Loucy (cell line): ENCODE measurements at regions not wholly inside any gene's neighbourhood (a gene's known extent, or its start where the extent isn't known, plus 50 kb on each side); places are given as distances from the start of the nearest gene placed in this dataset.

Source experiments
- H2AFZ ChIP-seq: fragments of 200-600 bp; sonication (generic); 2 replicates; pipeline ENCODE4 v1.6.0; 2016; ENCODE audit warnings: antibody characterized with exemption, mild to moderate bottlenecking, low read length, moderate library complexity
- H3F3A ChIP-seq: fragments of 200-600 bp; 2 replicates; pipeline ENCODE4 v1.6.0; 2016; ENCODE audit warnings: antibody characterized with exemption, low read depth, mild to moderate bottlenecking
- H3K27me3 ChIP-seq: fragments of 200-600 bp; sonication (generic); 2 replicates; pipeline ENCODE4 v1.6.1; 2014; ENCODE audit warnings: low read length, mild to moderate bottlenecking; ENCODE audit not compliant: insufficient read depth, poor library complexity, severe bottlenecking
- H3K36me3 ChIP-seq: fragments of 200-600 bp; sonication (generic); 2 replicates; pipeline ENCODE4 v1.6.1; 2016; ENCODE audit warnings: low read length; ENCODE audit not compliant: insufficient read depth
- H3K4me1 ChIP-seq: fragments of 200-600 bp; sonication (generic); 2 replicates; pipeline ENCODE4 v1.5.1; 2014; ENCODE audit warnings: low read length, mild to moderate bottlenecking; ENCODE audit not compliant: insufficient read depth, poor library complexity, severe bottlenecking
- H3K4me2 ChIP-seq: fragments of 200-600 bp; sonication (generic); 2 replicates; pipeline ENCODE4 v1.6.0; 2014; ENCODE audit warnings: antibody characterized with exemption, low read length, low read depth, mild to moderate bottlenecking; ENCODE audit not compliant: poor library complexity, severe bottlenecking
- H3K4me3 ChIP-seq: fragments of 200-600 bp; sonication (generic); 2 replicates; pipeline ENCODE4 v1.5.1; 2014; ENCODE audit warnings: low read length, mild to moderate bottlenecking, mixed read lengths; ENCODE audit not compliant: poor library complexity, severe bottlenecking
- H3K79me2 ChIP-seq: fragments of 200-600 bp; sonication (generic); 2 replicates; pipeline ENCODE4 v1.6.1; 2014; ENCODE audit warnings: low read length; ENCODE audit not compliant: insufficient read depth
- H3K9ac ChIP-seq: fragments of 200-600 bp; sonication (generic); 2 replicates; pipeline ENCODE4 v1.6.0; 2014; ENCODE audit warnings: mild to moderate bottlenecking, low read depth, low read length, moderate library complexity; ENCODE audit not compliant: poor library complexity, severe bottlenecking
- H3K9me2 ChIP-seq: fragments of 200-600 bp; sonication (generic); replicated peaks from 2 replicates; pipeline ENCODE4 v1.6.1; 2016; ENCODE audit warnings: low read depth, low read length, mixed read lengths
- H3K9me3 ChIP-seq: fragments of 200-600 bp; sonication (generic); 2 replicates; pipeline ENCODE4 v1.6.1; 2014; ENCODE audit warnings: mild to moderate bottlenecking, antibody characterized with exemption, low read length, low read depth; ENCODE audit not compliant: insufficient read depth
- H4K20me1 ChIP-seq: fragments of 200-600 bp; sonication (generic); 2 replicates; pipeline ENCODE4 v1.6.0; 2014; ENCODE audit warnings: antibody characterized with exemption, low read length, mild to moderate bottlenecking; ENCODE audit not compliant: insufficient read depth, poor library complexity, severe bottlenecking
- CTCF ChIP-seq: fragments of 200-600 bp; sonication (generic); conservative IDR thresholded peaks from 2 replicates; pipeline ENCODE4 v1.5.1; 2014; ENCODE audit warnings: mild to moderate bottlenecking, antibody characterized with exemption, low read length
- EZH2phosphoT487 ChIP-seq: fragments of 200-600 bp; IDR thresholded peaks from 2 replicates; pipeline ENCODE4 v1.6.1; 2018; ENCODE audit warnings: antibody characterized with exemption, mild to moderate bottlenecking, moderate library complexity, borderline replicate concordance

- no peaks in the 10 kb centered on the region for H3K9me2 ChIP-seq
- TF ChIP-seq CTCF, result no peak
- no peaks in the 10 kb centered on the region for H3K9me3 ChIP-seq
- no peak overlapping the region for H3K4me3 ChIP-seq
- no peaks in the 10 kb centered on the region for H3K36me3 ChIP-seq
- H3K9ac ChIP-seq, result no peak overlapping the region
- H3K4me2 ChIP-seq, result no peak overlapping the region
- H3K4me1 ChIP-seq, result no peaks in the 10 kb centered on the region
- no peaks in the 10 kb centered on the region for H3K79me2 ChIP-seq
- H2AFZ ChIP-seq, result no peak overlapping the region
- no peaks in the 10 kb centered on the region for H3F3A ChIP-seq
- H3K27me3 ChIP-seq, result no peaks in the 10 kb centered on the region
- no peaks in the 10 kb centered on the region for H4K20me1 ChIP-seq
Measured at GRCh38 chr3:59185591-59186369, 136.0 kb upstream of the CFAP20DC start.

- TF ChIP-seq CTCF, result no peak
- Histone ChIP-seq H3K79me2 (no peaks in the 10 kb centered on the region), H3F3A (no peaks in the 10 kb centered on the region), H3K9me2 (no peaks in the 10 kb centered on the region), H3K4me2 (no peak overlapping the region), H3K36me3 (no peaks in the 10 kb centered on the region), H3K4me1 (no peaks in the 10 kb centered on the region), H2AFZ (no peak overlapping the region), H4K20me1 (no peaks in the 10 kb centered on the region), H3K4me3 (no peak overlapping the region), H3K9me3 (no peaks in the 10 kb centered on the region), H3K9ac (no peak overlapping the region), H3K27me3 (no peaks in the 10 kb centered on the region)
Measured at GRCh38 chr3:59180006-59180405, 130.2 kb upstream of the CFAP20DC start.

GRCh38 chr3:59178698-59179097 is 128.9 kb upstream of the CFAP20DC start:
- no peaks in the 10 kb centered on the region for H3F3A ChIP-seq
- no peaks in the 10 kb centered on the region for H3K79me2 ChIP-seq
- H2AFZ ChIP-seq, result no peak overlapping the region
- no peaks in the 10 kb centered on the region for H3K27me3 ChIP-seq
- no peaks in the 10 kb centered on the region for H4K20me1 ChIP-seq
- H3K4me1 ChIP-seq, result no peaks in the 10 kb centered on the region
- no peaks in the 10 kb centered on the region for H3K9me2 ChIP-seq
- H3K4me3 ChIP-seq, result no peak overlapping the region
- H3K9ac ChIP-seq, result no peak overlapping the region
- no peaks in the 10 kb centered on the region for H3K9me3 ChIP-seq
- TF ChIP-seq EZH2phosphoT487 (no peak), CTCF (no peak)
- H3K36me3 ChIP-seq, result no peaks in the 10 kb centered on the region
- no peak overlapping the region for H3K4me2 ChIP-seq
